ENCODE measurements at regions not wholly inside any gene's neighbourhood (a gene's known extent, or its start where the extent isn't known, plus 50 kb on each side); places are given as distances from the start of the nearest gene placed in this dataset.

- TF ChIP-seq, protein P1, sequence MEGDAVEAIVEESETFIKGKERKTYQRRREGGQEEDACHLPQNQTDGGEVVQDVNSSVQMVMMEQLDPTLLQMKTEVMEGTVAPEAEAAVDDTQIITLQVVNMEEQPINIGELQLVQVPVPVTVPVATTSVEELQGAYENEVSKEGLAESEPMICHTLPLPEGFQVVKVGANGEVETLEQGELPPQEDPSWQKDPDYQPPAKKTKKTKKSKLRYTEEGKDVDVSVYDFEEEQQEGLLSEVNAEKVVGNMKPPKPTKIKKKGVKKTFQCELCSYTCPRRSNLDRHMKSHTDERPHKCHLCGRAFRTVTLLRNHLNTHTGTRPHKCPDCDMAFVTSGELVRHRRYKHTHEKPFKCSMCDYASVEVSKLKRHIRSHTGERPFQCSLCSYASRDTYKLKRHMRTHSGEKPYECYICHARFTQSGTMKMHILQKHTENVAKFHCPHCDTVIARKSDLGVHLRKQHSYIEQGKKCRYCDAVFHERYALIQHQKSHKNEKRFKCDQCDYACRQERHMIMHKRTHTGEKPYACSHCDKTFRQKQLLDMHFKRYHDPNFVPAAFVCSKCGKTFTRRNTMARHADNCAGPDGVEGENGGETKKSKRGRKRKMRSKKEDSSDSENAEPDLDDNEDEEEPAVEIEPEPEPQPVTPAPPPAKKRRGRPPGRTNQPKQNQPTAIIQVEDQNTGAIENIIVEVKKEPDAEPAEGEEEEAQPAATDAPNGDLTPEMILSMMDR (conservative IDR thresholded peaks at IDR 0.05; ENCODE audit: low read depth, low read length): no peak
- no peak for DNase-seq (ENCODE audit: low read depth)
- no peak overlapping the region for H3K4me3 ChIP-seq (ENCODE audit: low read depth, low read length)
These were observed 242.5 kb downstream of the RHOU start for GRCh38 chr1:228977741-228978140.

DNA sequence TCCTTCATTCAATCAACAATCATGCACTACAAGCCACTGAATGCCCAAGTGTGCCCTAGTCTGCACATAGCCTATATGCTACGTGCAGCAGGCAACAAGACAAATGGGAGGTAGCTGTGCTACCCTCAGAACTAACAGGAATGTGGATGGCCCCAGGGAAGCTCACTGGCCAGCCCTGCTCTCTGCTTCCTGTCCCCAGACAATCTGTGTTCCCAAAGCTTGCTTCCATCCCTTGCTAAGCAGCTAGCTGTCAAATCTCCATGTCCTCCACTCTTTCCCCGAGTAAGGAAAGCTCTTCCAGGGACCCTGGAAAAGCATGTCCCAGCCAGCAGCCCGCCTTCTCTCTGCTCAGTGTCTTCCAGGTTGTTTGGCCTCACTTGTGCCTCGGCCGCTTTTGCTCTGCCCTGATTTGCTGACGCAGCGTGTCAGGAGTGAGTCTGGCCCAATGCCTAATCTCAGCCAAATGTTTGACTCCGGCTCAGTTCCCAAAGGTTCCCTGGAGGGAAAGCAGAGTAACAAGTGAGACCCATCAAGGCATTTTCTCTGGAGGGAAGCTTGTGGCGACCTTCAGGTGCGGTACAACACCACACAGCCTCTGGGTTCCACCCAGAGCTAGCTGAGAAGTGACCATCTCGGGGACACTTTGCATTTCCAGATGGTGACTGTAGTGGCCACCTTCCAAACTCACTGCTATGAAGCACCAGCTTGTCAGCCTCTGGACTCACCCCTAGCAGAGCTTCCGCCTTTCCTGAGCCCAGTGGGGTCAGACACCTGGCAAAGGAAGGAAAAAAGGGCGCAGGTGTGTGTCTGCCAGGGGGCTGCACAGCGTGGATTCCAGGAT lies 243.4 kb downstream of the RHOU start:
- TF ChIP-seq, protein P1 (conservative IDR thresholded peaks at IDR 0.05; ENCODE audit: low read depth, low read length): no peak
- H3K4me3 ChIP-seq (ENCODE audit: low read depth, low read length): no peak overlapping the region
- DNase-seq (ENCODE audit: low read depth): no peak

DNA sequence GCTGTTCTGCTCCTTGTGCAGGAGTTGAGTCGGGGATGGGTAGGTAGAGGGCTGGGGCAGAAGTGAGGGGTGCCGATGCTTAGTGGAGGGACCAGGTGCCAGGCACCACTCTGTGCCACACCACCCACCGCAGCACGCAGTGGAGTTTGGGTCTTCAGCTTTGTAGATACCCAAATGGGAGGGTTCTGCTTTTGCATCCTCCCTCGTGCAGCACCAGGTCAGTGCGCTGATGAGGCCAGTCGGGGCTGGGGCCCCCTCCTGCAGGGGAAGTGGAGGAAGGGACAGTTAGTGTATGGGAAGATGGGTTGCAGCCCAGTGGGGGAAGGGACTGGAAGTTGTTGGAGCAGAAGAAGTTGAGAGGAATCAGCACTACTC lies 244.0 kb downstream of the RHOU start:
- no peak for DNase-seq (ENCODE audit: low read depth)
- TF ChIP-seq, protein P1 (conservative IDR thresholded peaks at IDR 0.05; ENCODE audit: low read depth, low read length): no peak
- no peak overlapping the region for H3K4me3 ChIP-seq (ENCODE audit: low read depth, low read length)

DNA sequence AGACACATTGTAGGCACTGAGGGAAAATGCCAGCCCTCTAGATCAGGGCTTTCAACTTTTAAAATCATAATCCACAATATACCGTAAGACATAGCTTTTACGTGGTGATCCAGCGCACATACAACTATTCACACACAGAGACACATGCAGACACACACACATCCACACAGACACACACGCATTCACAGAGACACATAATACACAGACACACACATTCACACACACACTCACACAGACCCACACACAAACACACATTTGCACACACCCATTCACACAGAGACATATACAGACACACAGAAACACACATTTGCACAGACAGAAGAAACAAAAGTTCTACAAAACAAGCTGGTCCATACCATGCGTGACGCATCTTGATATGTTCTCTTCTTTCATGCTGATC lies 244.5 kb downstream of the RHOU start:
- no peak for DNase-seq (ENCODE audit: low read depth)

GRCh38 chr1:228980232-228980937 lies 245.1 kb downstream of the RHOU start:
- no peak for DNase-seq (ENCODE audit: low read depth)
- H3K4me3 ChIP-seq (ENCODE audit: low read depth, low read length): no peak overlapping the region
- TF ChIP-seq, protein P1 (conservative IDR thresholded peaks at IDR 0.05; ENCODE audit: low read depth, low read length): no peak

More for the DNA sequence above, 244.5 kb downstream of the RHOU start:
- H3K4me3 ChIP-seq (ENCODE audit: low read depth, low read length): no peak overlapping the region
- TF ChIP-seq, protein P1 (conservative IDR thresholded peaks at IDR 0.05; ENCODE audit: low read depth, low read length): no peak

DNA sequence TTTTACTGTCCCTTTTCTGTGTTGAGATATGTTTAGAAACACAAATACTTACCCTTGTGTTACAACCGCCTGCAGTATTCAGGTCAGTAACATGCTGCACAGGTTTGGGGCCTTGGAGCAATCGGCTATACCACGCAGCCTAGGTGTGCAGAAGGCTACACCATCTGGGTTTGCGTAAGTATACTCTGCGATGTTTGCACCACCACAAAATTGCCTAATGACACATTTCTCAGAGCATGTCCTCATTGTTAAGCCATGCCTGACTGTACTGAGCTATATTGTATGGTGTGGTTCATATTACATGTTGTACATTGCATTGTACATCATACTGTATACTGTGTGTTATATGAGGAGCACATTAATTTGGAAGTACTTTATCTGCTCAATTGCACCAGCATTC lies 247.4 kb downstream of the RHOU start:
- H3K4me3 ChIP-seq (ENCODE audit: low read depth, low read length): no peak overlapping the region
- TF ChIP-seq, protein P1 (conservative IDR thresholded peaks at IDR 0.05; ENCODE audit: low read depth, low read length): no peak
- DNase-seq (ENCODE audit: low read depth): no peak
